ENCODE measurements at regions not wholly inside any gene's neighbourhood (a gene's known extent, or its start where the extent isn't known, plus 50 kb on each side); places are given as distances from the start of the nearest gene placed in this dataset.

DNA sequence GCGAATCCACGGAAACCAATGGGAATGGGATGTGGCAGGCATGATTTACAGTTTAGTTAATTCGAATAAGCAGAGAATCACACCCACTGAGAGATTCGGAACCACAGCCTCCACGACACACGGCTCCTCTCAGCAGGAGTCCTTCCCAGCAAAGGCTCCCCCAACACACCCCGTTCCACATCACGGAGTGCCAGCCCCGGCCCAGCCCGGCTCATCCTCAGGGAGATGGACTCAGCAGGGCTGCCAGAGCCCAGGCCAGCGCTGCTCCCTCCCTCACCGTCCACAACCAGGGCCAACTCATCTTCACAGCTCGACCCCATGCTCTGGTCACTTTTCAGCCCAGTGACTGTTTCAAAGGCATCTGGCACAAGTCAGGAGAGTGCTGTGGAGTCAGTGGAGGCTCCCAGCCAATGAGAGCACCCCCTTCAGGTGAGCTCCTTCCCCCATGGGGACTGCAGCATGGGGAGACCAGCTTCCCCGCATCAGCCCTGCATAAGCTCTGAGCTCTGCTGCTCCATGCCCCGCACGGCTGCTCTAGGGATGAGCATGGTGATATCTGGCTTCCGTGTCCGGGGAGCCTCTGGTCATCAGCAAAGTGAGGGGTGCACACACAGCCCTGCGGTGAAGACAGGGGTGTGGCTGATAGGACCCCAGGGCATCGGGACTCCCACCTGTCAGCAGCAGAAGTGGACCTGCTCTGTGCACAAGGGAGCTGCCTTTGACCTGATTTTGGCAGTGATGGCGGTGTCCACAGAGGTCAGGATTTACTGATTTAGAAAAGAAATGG, 238.8 kb upstream of the SFSWAP start:
- no peaks in the 10 kb centered on the region for H3K27me3 ChIP-seq (ENCODE audit: insufficient read depth, low read depth, low read length)
- no peaks in the 10 kb centered on the region for H3F3A ChIP-seq (ENCODE audit: insufficient read depth, low read length, poor library complexity, severe bottlenecking)
- no peak overlapping the region for H3K4me3 ChIP-seq (ENCODE audit: low read length)

GRCh38 chr12:131473261-131473660, 237.6 kb upstream of the SFSWAP start:
- no peaks in the 10 kb centered on the region for H3K27me3 ChIP-seq (ENCODE audit: insufficient read depth, low read depth, low read length)
- TF ChIP-seq POLR2AphosphoS5 (IDR thresholded peaks at IDR 0.05) (no peak), MXI1 (conservative IDR thresholded peaks at IDR 0.05; ENCODE audit: poor library complexity, severe bottlenecking) (no peak), SMC3 (conservative IDR thresholded peaks at IDR 0.05; ENCODE audit: poor library complexity) (no peak), TAF1 (IDR thresholded peaks at IDR 0.05; ENCODE audit: low read depth) (no peak), EZH2 (IDR thresholded peaks at IDR 0.05; ENCODE audit: borderline replicate concordance, insufficient read depth, low read length, poor library complexity, severe bottlenecking) (no peak), EP300 (conservative IDR thresholded peaks at IDR 0.05; ENCODE audit: poor library complexity, severe bottlenecking) (no peak), RAD21 (conservative IDR thresholded peaks at IDR 0.05) (no peak), CTCF (IDR thresholded peaks at IDR 0.05; ENCODE audit: poor library complexity, severe bottlenecking) (no peak)
- TF ChIP-seq, protein P1, sequence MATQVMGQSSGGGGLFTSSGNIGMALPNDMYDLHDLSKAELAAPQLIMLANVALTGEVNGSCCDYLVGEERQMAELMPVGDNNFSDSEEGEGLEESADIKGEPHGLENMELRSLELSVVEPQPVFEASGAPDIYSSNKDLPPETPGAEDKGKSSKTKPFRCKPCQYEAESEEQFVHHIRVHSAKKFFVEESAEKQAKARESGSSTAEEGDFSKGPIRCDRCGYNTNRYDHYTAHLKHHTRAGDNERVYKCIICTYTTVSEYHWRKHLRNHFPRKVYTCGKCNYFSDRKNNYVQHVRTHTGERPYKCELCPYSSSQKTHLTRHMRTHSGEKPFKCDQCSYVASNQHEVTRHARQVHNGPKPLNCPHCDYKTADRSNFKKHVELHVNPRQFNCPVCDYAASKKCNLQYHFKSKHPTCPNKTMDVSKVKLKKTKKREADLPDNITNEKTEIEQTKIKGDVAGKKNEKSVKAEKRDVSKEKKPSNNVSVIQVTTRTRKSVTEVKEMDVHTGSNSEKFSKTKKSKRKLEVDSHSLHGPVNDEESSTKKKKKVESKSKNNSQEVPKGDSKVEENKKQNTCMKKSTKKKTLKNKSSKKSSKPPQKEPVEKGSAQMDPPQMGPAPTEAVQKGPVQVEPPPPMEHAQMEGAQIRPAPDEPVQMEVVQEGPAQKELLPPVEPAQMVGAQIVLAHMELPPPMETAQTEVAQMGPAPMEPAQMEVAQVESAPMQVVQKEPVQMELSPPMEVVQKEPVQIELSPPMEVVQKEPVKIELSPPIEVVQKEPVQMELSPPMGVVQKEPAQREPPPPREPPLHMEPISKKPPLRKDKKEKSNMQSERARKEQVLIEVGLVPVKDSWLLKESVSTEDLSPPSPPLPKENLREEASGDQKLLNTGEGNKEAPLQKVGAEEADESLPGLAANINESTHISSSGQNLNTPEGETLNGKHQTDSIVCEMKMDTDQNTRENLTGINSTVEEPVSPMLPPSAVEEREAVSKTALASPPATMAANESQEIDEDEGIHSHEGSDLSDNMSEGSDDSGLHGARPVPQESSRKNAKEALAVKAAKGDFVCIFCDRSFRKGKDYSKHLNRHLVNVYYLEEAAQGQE (IDR thresholded peaks at IDR 0.05; ENCODE audit: borderline replicate concordance) = no peak
- no peaks in the 10 kb centered on the region for H4K20me1 ChIP-seq (ENCODE audit: insufficient read depth)
- H3K4me2 ChIP-seq (ENCODE audit: low read length) = no peak overlapping the region
- H3K36me3 ChIP-seq (ENCODE audit: insufficient read depth, low read length) = no peaks in the 10 kb centered on the region
- no peaks in the 10 kb centered on the region for H3K79me2 ChIP-seq (replicated peaks; ENCODE audit: insufficient read depth, low read length)
- no peaks in the 10 kb centered on the region for H3K9me2 ChIP-seq (ENCODE audit: insufficient read depth, low read length)
- H3K27ac ChIP-seq (ENCODE audit: low read length) = no peak overlapping the region
- no peaks in the 10 kb centered on the region for H3K9me3 ChIP-seq (ENCODE audit: low read length)
- no peak overlapping the region for H3K4me3 ChIP-seq (ENCODE audit: low read length)
- H2AFZ ChIP-seq (ENCODE audit: low read depth, low read length) = no peak overlapping the region
- H3K9ac ChIP-seq (ENCODE audit: low read length) = no peak overlapping the region
- no peaks in the 10 kb centered on the region for H3F3A ChIP-seq (ENCODE audit: insufficient read depth, low read length, poor library complexity, severe bottlenecking)

More for the DNA sequence above, 238.8 kb upstream of the SFSWAP start:
- H2AFZ ChIP-seq (ENCODE audit: low read depth, low read length) = no peak overlapping the region
- H3K79me2 ChIP-seq (replicated peaks; ENCODE audit: insufficient read depth, low read length) = no peaks in the 10 kb centered on the region
- no peak overlapping the region for H3K27ac ChIP-seq (ENCODE audit: low read length)
- no peak for TF ChIP-seq EP300 (conservative IDR thresholded peaks at IDR 0.05; ENCODE audit: poor library complexity, severe bottlenecking)
- H3K9ac ChIP-seq (ENCODE audit: low read length) = no peak overlapping the region
- no peaks in the 10 kb centered on the region for H4K20me1 ChIP-seq (ENCODE audit: insufficient read depth)
- no peaks in the 10 kb centered on the region for H3K9me3 ChIP-seq (ENCODE audit: low read length)
- H3K9me2 ChIP-seq (ENCODE audit: insufficient read depth, low read length) = no peaks in the 10 kb centered on the region
- no peaks in the 10 kb centered on the region for H3K36me3 ChIP-seq (ENCODE audit: insufficient read depth, low read length)
- H3K4me2 ChIP-seq (ENCODE audit: low read length) = no peak overlapping the region

Data from neural cell (in vitro differentiated cells).